GM13976 (cell line): ENCODE measurements at regions not wholly inside any gene's neighbourhood (a gene's known extent, or its start where the extent isn't known, plus 50 kb on each side); places are given as distances from the start of the nearest gene placed in this dataset.

Experiments used
- DNase-seq: peaks from one replicate; pipeline ENCODE4 v3.0.0; 2012; ENCODE audit warnings: low spot score
- in situ Hi-C: fragments of 300-500 bp; cut with MboI; formaldehyde crosslinking; loops from one replicate; pipeline ENCODE4 v1.12.0; 2022; ENCODE audit warnings: low sequenced_read_pairs, mixed read lengths, inconsistent platforms; ENCODE audit not compliant: unreplicated experiment
- TF ChIP-seq, protein P1 (sequence below): IDR thresholded peaks from 2 replicates; pipeline ENCODE4 v1.5.1; 2012; ENCODE audit warnings: borderline replicate concordance, mild to moderate bottlenecking; ENCODE audit not compliant: insufficient read depth; ENCODE audit errors: extremely low read depth, missing control alignments, control extremely low read depth

DNA sequence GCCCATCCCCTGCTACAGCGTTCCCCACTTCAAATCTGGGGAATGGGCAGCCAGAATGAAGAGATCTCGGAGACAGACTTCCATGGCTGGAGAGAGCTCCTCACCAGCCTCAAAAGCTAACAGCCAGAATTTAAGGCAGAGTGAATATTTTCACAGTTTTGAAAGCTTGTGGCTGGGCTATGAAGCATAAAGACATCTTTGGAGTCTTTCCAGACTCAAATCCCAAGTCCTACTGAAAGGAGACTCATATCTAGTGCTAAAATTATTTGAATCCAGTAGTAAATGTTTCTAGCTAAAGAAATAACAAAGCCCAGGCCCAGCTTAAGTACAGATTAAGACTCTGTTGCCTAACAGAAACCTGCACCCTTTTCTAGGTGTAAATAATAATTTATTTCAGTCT is 628.4 kb upstream of the ALCAM start:
- no peak for DNase-seq
- in situ Hi-C loops: no loop called here
- TF ChIP-seq, protein P1, sequence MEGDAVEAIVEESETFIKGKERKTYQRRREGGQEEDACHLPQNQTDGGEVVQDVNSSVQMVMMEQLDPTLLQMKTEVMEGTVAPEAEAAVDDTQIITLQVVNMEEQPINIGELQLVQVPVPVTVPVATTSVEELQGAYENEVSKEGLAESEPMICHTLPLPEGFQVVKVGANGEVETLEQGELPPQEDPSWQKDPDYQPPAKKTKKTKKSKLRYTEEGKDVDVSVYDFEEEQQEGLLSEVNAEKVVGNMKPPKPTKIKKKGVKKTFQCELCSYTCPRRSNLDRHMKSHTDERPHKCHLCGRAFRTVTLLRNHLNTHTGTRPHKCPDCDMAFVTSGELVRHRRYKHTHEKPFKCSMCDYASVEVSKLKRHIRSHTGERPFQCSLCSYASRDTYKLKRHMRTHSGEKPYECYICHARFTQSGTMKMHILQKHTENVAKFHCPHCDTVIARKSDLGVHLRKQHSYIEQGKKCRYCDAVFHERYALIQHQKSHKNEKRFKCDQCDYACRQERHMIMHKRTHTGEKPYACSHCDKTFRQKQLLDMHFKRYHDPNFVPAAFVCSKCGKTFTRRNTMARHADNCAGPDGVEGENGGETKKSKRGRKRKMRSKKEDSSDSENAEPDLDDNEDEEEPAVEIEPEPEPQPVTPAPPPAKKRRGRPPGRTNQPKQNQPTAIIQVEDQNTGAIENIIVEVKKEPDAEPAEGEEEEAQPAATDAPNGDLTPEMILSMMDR: no peak

DNA sequence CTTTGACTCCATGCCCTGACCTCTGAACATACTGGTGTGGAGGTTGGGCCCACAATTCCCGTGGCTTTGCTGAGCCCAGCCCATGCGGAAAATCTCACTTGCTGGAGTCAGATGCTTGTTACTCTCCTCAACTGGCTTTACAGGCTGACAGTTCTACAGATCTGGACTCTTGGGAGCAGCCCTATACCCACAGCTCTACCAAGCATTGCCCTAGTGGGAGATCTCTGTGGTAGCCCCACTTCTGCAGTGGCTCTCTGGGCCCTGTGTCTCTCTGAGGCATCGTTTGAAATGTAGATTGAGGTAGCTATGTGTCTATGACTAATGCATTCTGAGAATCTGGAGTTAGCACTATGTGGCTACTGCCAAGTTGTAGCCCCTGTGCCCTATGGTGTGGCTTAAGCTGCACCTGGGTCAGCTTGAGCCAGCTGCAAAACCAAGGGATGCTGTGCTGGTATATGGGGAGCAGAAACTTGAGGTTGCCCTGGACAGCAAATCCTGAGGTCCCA is 625.8 kb upstream of the ALCAM start:
- TF ChIP-seq, protein P1: no peak
- DNase-seq: no peak
- in situ Hi-C loops: no loop called here

DNA sequence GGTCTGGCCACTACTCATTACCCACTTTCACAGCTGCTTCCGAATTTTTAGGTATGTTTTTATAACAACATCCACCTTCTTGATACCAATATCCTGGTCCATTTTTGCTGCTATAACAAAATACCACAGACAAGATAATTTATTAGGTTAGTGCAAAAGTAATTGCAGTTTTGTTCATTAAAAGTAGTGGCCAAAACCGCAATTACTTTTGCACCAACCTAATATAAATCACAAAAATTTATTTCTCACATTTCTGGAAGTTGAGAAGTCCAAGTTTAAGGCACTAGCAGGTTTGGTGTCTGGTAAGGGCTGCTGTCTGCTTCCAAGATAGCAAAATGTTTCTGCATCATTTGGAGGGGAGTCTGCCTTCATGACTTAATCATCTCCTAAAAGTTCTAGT is 624.7 kb upstream of the ALCAM start:
- TF ChIP-seq, protein P1: no peak
- in situ Hi-C loops: no loop called here
- DNase-seq: no peak

DNA sequence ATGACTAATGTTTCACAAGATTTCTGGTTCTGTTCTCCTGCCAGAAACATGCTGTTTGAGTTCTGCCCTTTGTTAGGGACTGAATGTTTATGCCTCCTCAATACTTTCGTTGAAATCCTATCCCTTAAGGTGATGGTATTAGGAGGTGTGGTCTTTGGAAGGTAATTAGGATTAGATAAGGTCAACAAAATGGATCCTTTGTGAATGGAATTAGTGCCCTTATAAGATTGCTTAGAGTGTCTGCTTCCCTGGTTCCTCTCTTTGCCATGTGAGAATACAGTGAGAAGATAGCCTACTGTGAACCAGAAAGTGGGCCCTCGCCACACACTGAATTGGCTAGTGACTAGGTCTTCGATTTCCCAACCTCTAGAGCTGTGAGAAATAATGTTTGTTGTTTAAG is 621.4 kb upstream of the ALCAM start:
- in situ Hi-C loops: no loop called here
- no peak for DNase-seq
- TF ChIP-seq, protein P1: no peak

DNA sequence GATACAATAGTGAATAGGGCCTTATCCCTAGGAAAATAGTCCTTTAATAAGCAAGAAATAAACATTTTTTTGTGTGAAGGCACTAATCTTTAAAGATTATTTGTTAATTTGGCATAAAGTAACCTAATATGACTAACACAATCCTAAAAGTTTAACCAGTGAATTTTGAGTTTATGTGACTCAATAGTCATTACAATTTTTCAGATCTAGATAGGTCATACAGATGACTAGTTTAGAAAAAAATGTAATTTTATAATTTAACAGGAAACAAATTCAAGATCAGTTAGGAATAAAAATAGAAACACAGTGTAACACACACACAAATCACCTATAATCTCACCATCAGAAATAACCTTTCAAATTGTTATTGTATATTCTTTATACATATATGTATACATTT is 620.7 kb upstream of the ALCAM start:
- DNase-seq: no peak
- TF ChIP-seq, protein P1: no peak
- in situ Hi-C loops: no loop called here

DNA sequence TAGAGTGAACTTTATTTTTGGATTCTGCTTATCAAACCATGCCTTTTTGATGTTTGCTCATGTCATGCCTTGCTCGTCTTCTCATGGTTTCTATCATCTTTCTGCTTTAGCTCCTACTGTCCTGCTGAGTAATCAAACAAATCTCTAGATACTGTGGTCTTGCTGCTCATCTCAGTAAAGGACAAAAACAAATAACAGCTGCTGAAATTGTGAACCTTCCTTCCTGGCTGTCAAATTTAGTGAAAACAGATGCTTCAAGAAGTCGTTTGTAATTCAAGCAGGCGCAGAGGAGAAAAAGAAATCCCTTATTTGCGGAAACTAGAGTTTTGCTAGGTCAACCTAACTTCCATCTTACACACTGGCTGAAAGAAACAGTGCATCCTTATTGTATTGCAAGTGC is 616.1 kb upstream of the ALCAM start:
- in situ Hi-C loops: no loop called here
- TF ChIP-seq, protein P1: no peak
- DNase-seq: no peak

DNA sequence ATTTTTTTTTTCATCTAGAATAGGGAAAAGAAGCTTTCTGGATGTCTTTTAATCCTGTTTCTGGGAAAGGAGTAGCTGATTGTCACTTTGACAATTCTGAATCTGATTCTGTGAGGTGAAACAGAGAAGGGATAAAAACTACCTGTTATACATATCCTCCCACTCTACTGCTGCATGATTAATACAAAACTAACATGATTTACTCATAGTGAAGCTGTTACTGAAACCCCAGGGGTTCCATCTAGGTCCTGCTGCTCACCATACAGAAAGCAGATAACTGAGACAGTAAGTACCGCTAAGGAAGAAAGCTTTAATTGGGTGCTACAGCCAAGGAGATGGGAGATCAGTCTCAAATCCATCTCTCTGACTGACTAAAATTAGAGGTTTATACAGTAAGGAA is 610.9 kb upstream of the ALCAM start:
- in situ Hi-C loops: no loop called here
- DNase-seq: no peak
- TF ChIP-seq, protein P1: no peak
